Muscle layer of duodenum (tissue), 2 donors: ENCODE measurements at regions not wholly inside any gene's neighbourhood (a gene's known extent, or its start where the extent isn't known, plus 50 kb on each side); places are given as distances from the start of the nearest gene placed in this dataset.

Experiments used
- H3K27ac ChIP-seq: one replicate; pipeline ENCODE4 v1.7.0; 2013; ENCODE audit warnings: mild to moderate bottlenecking, low read length
- H3K27me3 ChIP-seq: one replicate; pipeline ENCODE4 v1.7.0; 2013; ENCODE audit warnings: low read depth, mild to moderate bottlenecking, control low read depth, low read length
- H3K36me3 ChIP-seq, 2 donors: one replicate each; pipeline ENCODE4 v1.7.0; 2013; ENCODE audit warnings: low read length in 2 of 2, control low read depth in 1 of 2, mild to moderate bottlenecking in 1 of 2; ENCODE audit not compliant: insufficient read depth in 2 of 2, control insufficient read depth in 1 of 2
- H3K4me1 ChIP-seq, 2 donors: one replicate each; pipeline ENCODE4 v1.7.0; 2013; ENCODE audit warnings: low read length in 2 of 2, mild to moderate bottlenecking in 2 of 2, control low read depth in 1 of 2, moderate library complexity in 1 of 2; ENCODE audit not compliant: insufficient read depth in 2 of 2, control insufficient read depth in 1 of 2
- H3K4me3 ChIP-seq, 2 donors: one replicate each; pipeline ENCODE4 v1.7.0; 2013; ENCODE audit warnings: low read length in 2 of 2, low read depth in 1 of 2, mild to moderate bottlenecking in 1 of 2
- H3K9me3 ChIP-seq, 2 donors: one replicate each; pipeline ENCODE4 v1.7.0; 2013; ENCODE audit warnings: low read length in 2 of 2, control low read depth in 1 of 2, mild to moderate bottlenecking in 1 of 2; ENCODE audit not compliant: control insufficient read depth in 1 of 2
- donor health status: healthy.

DNA sequence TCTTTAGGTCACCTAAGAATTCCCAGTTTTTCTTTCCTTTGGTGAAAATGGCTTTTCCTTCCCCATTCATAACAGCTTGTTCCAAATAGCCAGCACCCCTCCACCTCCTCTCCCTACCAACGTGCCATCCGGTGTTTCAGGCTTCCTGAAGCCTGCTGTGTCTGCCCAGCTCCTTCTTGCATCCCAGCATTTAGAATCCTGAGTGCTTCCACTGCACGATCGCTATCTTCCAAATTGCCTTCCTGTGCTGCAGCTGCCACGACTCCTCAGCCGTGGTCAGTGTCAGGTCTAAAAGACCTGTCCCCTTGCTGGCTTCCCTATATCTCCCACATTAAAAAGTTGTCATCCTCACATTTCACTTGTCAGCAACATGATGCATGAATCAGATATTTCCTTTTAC, 550.3 kb upstream of the JARID2 start:
- H3K4me3 ChIP-seq = no peak overlapping the region
- no peaks in the 10 kb centered on the region for H3K9me3 ChIP-seq
- no peaks in the 10 kb centered on the region for H3K4me1 ChIP-seq

DNA sequence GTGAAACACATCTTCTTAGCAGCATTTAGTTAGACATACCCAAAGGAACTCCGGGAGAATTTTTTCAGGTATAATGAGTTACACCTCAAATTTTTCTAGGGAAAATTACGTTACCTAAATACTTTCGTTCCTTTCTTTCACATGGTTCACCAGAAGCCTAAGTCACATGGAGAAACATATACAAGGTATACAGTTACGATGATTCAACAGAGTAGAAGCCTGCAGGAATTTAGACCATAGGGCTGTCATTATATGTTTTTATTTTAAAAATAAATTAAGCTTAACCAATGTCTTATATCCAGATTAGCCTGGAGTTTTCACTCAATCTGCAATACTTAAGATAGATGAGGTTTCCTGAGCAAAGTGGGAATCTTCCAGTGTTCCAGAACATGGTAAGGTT, 549.5 kb upstream of the JARID2 start:
- Histone ChIP-seq H3K27ac (no peak overlapping the region), H3K36me3 (no peaks in the 10 kb centered on the region), H3K27me3 (no peaks in the 10 kb centered on the region), H3K9me3 (no peaks in the 10 kb centered on the region), H3K4me1 (no peaks in the 10 kb centered on the region), H3K4me3 (no peak overlapping the region)

More for the DNA sequence above, 550.3 kb upstream of the JARID2 start:
- H3K27ac ChIP-seq = no peak overlapping the region
- H3K27me3 ChIP-seq = no peaks in the 10 kb centered on the region
- no peaks in the 10 kb centered on the region for H3K36me3 ChIP-seq

DNA sequence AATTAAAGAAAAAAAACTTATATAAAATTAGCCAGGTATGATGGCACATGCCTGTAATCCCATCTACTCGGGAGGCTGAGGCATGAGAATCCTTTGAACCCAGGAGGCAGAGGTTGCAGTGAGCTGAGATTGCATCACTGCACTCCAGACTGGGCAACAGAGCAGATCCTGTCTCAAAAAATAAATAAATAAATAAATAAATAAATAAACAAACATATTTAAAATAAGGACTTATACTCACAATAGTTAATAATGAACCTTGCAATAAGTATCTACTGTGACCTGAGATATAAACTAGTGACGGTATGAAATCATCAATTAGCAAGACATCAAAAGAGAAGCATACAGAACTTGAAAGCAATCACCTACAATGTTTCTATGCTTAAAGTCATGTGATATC, 548.4 kb upstream of the JARID2 start:
- H3K27me3 ChIP-seq = no peaks in the 10 kb centered on the region
- no peaks in the 10 kb centered on the region for H3K9me3 ChIP-seq
- H3K36me3 ChIP-seq = no peaks in the 10 kb centered on the region
- no peak overlapping the region for H3K4me3 ChIP-seq
- H3K4me1 ChIP-seq = no peaks in the 10 kb centered on the region
- no peak overlapping the region for H3K27ac ChIP-seq

DNA sequence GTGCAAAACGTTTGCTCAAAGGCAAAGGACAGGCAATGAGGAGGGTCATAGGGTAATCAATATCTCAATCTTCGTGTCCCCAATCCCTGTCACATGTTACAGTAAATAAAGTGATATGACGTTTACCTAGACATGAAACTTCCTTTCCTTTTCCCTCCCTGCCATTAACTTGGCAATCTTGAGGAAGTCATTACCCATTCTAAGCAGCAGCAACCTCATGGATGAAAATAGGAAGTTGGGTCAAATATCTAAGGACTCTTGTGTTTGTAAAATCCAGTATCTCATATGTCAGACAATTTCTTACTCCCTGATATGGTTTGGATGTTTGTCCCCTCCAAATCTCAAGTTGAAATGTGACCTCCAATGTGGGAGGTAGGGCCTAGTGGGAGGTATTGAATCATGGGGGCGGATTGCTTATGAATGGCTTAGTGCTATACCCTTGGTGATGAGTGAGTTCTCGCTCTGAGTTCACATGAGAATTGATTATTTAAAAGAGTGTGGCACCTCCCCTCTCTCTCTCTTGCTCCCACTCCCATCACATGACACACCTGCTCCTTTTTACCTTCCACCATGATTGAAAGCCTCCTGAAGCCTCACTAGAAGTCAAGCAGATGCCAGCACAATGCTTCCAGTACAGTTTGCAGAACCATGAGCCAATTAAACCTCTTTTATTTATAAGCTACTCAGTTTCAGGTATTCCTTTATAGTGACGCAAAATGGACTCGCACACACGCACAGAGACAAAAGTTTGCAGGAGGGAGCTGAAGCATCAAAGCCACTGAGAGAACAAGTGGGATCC, 545.9 kb upstream of the JARID2 start:
- Histone ChIP-seq H3K9me3 (no peaks in the 10 kb centered on the region), H3K27me3 (no peaks in the 10 kb centered on the region), H3K27ac (no peak overlapping the region), H3K4me1 (no peaks in the 10 kb centered on the region), H3K36me3 (no peaks in the 10 kb centered on the region), H3K4me3 (no peak overlapping the region)

DNA sequence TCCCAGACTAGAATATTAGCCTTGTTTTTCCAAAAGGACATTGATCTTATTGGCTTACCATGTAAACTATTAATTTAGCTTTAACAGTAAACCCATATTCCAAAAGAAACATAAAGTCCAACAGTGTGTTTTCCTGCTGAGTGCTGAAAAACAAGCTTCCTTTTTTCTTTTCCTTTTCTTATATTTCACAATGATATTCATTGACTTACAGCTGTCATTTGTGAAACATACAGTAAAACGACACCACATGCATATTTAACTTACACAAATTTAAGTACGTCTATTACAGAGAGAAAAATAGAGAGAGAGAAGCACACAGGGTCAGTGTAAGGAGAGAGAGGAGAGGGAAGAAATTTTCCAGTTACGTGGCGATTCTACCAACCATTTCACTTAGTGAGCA, 543.9 kb upstream of the JARID2 start:
- Histone ChIP-seq H3K9me3 (no peaks in the 10 kb centered on the region), H3K36me3 (peaks cover 0 to 5% of the 10 kb centered on the region in 2 donors), H3K4me3 (no peak overlapping the region), H3K27me3 (no peaks in the 10 kb centered on the region), H3K4me1 (peaks cover 0 to 3% of the 10 kb centered on the region in 2 donors), H3K27ac (no peak overlapping the region)

DNA sequence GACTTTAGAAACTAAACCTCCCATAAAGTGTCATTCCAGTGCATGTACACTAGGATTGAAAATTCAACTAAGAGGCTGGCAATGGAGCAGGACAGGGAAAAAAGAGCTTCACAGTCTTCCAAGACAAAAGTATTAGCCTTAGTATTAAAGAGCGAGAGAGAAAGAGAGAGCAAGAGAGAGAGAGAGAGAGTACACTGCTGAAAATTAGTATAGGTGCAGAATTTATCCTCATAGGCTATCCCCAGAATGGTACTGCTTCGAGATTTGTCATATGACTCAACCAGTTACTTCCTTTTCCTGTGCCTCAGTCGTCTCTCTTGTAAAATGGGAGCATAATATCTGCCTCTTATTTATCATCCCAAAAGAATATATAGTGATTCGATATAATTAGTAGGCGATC, 543.2 kb upstream of the JARID2 start:
- Histone ChIP-seq H3K27ac (no peak overlapping the region), H3K36me3 (peaks cover 0 to 5% of the 10 kb centered on the region in 2 donors), H3K27me3 (no peaks in the 10 kb centered on the region), H3K4me1 (peaks cover 0 to 8% of the 10 kb centered on the region in 2 donors), H3K4me3 (no peak overlapping the region), H3K9me3 (no peaks in the 10 kb centered on the region)

DNA sequence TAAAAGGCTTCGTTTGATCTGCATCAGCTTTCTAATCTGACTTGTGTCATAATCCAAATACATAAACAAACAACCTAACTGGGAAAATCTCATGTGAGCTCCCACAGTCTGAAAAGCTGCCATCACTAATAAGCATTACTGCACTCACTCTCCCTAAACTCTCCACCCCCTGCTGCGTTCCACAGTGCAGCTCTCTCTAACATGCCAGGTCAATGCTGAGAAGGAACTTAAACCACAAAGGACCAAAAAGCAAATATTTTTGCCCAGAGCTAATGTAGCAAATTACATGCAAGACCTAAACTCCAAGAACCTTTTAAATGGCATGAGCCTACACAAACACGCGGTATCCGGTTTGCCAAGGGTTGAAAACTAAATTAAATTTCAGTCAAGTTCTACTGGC, 542.3 kb upstream of the JARID2 start:
- Histone ChIP-seq H3K9me3 (no peaks in the 10 kb centered on the region), H3K27me3 (no peaks in the 10 kb centered on the region), H3K27ac (no peak overlapping the region), H3K4me3 (no peak overlapping the region), H3K36me3 (peaks cover 0 to 5% of the 10 kb centered on the region in 2 donors), H3K4me1 (peaks cover 0 to 8% of the 10 kb centered on the region in 2 donors)

DNA sequence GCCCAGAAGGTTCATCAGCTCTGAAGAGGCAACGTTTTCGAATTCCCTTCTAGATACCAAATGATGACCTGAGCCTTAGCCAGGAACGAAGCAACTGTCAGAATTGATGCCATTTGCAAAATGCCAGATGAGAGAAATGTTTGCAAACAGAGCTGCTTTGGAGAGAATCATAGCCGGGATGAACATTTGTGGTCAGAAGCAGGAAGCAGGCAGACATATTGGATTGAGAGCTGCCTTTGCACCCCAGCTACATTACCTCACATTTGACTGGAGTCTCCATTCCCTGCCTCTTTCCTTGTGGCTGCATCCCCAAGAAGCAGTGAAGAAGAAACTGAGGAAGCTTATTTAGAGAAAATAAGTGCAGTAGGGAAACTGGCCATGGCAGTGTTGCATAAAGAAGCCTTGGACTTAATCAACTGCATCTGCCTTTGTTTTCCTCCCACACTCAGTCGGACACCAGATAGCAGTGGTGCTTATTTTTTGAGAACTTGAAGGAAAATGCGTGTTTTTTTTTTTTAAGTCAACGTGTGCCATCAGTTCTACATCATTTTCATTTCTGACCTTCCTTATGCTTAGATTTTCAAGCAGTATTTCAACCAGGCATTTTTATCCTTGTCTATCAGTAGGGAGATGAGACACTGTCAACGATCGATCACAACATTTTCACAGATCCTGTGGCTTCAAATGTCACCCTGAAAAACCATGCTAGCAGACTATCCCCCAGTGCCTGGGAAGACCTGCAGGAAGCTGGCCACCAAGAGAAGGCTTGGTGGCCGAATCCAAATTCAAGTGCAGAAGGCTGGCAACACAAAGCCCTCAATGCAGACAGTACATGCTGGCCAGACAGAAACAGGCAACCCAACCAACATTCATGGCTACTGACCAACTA, 541.2 kb upstream of the JARID2 start:
- H3K4me3 ChIP-seq = no peak overlapping the region
- H3K4me1 ChIP-seq = peaks cover 0 to 8% of the 10 kb centered on the region in 2 donors
- H3K27me3 ChIP-seq = no peaks in the 10 kb centered on the region
- H3K27ac ChIP-seq = peak overlapping the region; percentile 71
- H3K36me3 ChIP-seq = peaks cover 0 to 5% of the 10 kb centered on the region in 2 donors
- H3K9me3 ChIP-seq = no peaks in the 10 kb centered on the region

DNA sequence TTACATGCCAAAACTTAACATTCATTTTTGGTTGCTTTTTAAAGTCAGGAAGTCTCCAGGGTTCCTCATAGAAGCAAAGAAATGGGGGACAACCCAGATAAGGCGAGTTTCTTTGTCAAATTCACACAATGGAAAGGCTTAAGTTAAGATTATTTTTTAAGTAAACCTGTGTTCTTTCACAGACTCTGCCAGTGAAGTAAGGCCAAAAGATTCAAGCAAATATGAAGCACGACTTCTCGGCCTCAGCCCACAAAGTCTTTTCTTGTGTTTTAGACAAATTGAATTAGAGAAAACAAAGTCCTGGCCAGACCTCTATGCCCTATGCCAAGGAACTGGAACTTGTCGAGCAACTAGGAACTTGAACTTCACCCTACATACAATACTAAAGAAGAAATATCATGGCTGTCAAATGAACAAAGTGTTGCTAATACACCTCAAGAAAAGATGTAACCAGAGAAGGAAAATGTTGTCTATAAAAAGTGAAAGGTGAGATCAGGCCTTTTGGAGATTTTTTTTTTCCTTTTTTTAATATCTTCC, 540.0 kb upstream of the JARID2 start:
- peak overlapping the region; percentile 71 for H3K27ac ChIP-seq

DNA sequence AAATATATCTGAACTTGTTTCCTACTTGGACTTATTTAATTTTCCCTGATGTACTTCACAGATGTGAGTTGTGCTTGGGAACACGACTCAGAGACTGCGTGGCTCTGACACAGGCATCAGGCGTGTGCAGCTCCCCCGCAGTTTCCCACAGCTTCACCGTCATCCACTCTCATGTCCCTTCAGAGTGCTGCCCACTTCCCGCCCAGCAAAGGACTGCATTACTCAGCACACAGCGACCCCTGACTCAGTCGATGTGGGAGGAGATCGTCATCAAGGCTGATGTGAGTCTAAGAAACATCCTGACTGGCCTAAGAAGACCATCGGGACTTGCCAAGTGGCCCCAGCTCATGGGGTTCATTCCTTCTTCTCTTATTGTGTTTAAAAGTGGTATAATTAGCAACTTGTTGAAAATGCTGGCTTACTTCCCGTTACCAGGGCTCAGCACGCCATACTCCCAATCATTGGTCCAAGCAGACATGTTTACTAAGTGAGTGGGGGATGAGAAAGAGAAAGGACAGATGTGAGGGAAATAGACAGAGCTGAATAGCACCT, 539.4 kb upstream of the JARID2 start:
- Histone ChIP-seq H3K4me1 (peaks cover 0 to 8% of the 10 kb centered on the region in 2 donors), H3K4me3 (no peak overlapping the region)

More for the DNA sequence above, 540.0 kb upstream of the JARID2 start:
- Histone ChIP-seq H3K9me3 (peaks cover 0 to 3% of the 10 kb centered on the region in 2 donors), H3K4me3 (no peak overlapping the region), H3K36me3 (peaks cover 0 to 5% of the 10 kb centered on the region in 2 donors), H3K4me1 (peaks cover 0 to 8% of the 10 kb centered on the region in 2 donors), H3K27me3 (no peaks in the 10 kb centered on the region)

DNA sequence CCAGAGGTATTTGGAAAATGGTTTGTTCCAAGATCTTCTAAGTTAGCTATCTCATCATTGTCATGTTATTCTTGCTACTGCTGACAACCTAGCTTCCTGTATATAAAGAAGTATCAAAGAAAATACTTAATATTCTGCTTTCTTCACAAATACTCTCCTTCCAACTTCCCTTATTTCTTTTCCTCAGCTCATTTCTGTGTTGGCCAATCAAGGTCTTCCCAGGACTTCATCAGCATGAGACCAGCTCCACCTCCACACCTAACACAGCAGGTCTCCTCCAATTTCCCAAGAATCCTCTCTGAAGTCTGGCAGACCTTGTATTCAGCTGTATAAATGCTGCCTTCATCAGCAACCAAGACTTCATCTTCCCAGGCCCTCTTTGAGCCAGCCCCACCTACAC, 538.6 kb upstream of the JARID2 start:
- peaks cover 0 to 5% of the 10 kb centered on the region in 2 donors for H3K36me3 ChIP-seq
- H3K9me3 ChIP-seq = peaks cover 0 to 3% of the 10 kb centered on the region in 2 donors
- H3K27me3 ChIP-seq = no peaks in the 10 kb centered on the region
- H3K4me1 ChIP-seq = peaks cover 0 to 8% of the 10 kb centered on the region in 2 donors
- H3K27ac ChIP-seq = peak overlapping the region; percentile 64
- H3K4me3 ChIP-seq = no peak overlapping the region

More for the DNA sequence above, 539.4 kb upstream of the JARID2 start:
- Histone ChIP-seq H3K36me3 (peaks cover 0 to 5% of the 10 kb centered on the region in 2 donors), H3K27me3 (no peaks in the 10 kb centered on the region), H3K9me3 (peaks cover 0 to 3% of the 10 kb centered on the region in 2 donors), H3K27ac (peak overlapping the region; percentile 71)
